Progenitor cell of endocrine pancreas (in vitro differentiated cells): ENCODE measurements at regions not wholly inside any gene's neighbourhood (a gene's known extent, or its start where the extent isn't known, plus 50 kb on each side); places are given as distances from the start of the nearest gene placed in this dataset.

Source experiments
- DNase-seq: peaks from one replicate; pipeline ENCODE4 v3.0.0; 2021; ENCODE audit warnings: low spot score; ENCODE audit not compliant: unreplicated experiment
- H3K27ac Mint-ChIP-seq: 2 replicates; pipeline ENCODE4 v1.8.0; 2021; ENCODE audit warnings: mild to moderate bottlenecking, moderate library complexity, mixed read lengths
- H3K27me3 Mint-ChIP-seq: 2 replicates; pipeline ENCODE4 v1.8.0; 2021; ENCODE audit warnings: mixed read lengths
- H3K36me3 Mint-ChIP-seq: 2 replicates; pipeline ENCODE4 v1.8.0; 2022; ENCODE audit warnings: mixed read lengths; ENCODE audit not compliant: insufficient read depth
- H3K4me1 Mint-ChIP-seq: 2 replicates; pipeline ENCODE4 v1.8.0; 2021; ENCODE audit warnings: low read depth, mixed read lengths
- H3K4me3 Mint-ChIP-seq: 2 replicates; pipeline ENCODE4 v1.8.0; 2021; ENCODE audit warnings: low read depth, mild to moderate bottlenecking, moderate library complexity, mixed read lengths
- H3K9me3 Mint-ChIP-seq: 2 replicates; pipeline ENCODE4 v1.8.0; 2021; ENCODE audit warnings: low read depth, mixed read lengths
- CTCF ChIP-seq: fragments of 200-600 bp; sonication (generic); IDR thresholded peaks from one replicate; pipeline ENCODE4 v1.5.0; 2021; ENCODE audit warnings: antibody characterized with exemption, mild to moderate bottlenecking; ENCODE audit not compliant: unreplicated experiment

- TF ChIP-seq CTCF = no peak
- Mint-ChIP-seq H3K4me1 (no peaks in the 10 kb centered on the region), H3K9me3 (peaks cover 2% of the 10 kb centered on the region), H3K4me3 (no peak overlapping the region), H3K27ac (no peak overlapping the region), H3K36me3 (no peaks in the 10 kb centered on the region), H3K27me3 (no peaks in the 10 kb centered on the region)
- no peak for DNase-seq
These were observed 1465.7 kb upstream of the DIAPH2 start for GRCh38 chrX:95218976-95219375.

- TF ChIP-seq CTCF = no peak
- DNase-seq = no peak
- no peaks in the 10 kb centered on the region for H3K36me3 Mint-ChIP-seq
- H3K27me3 Mint-ChIP-seq = no peaks in the 10 kb centered on the region
- no peak overlapping the region for H3K4me3 Mint-ChIP-seq
- H3K27ac Mint-ChIP-seq = no peak overlapping the region
- H3K9me3 Mint-ChIP-seq = peaks cover 11% of the 10 kb centered on the region
- no peaks in the 10 kb centered on the region for H3K4me1 Mint-ChIP-seq
These were observed 1436.3 kb upstream of the DIAPH2 start for GRCh38 chrX:95248386-95248785.

- no peak overlapping the region for H3K27ac Mint-ChIP-seq
- H3K9me3 Mint-ChIP-seq = no peaks in the 10 kb centered on the region
- H3K4me3 Mint-ChIP-seq = no peak overlapping the region
- H3K36me3 Mint-ChIP-seq = no peaks in the 10 kb centered on the region
- no peaks in the 10 kb centered on the region for H3K27me3 Mint-ChIP-seq
- DNase-seq = no peak
- TF ChIP-seq CTCF = no peak
- H3K4me1 Mint-ChIP-seq = no peaks in the 10 kb centered on the region
These were observed 1394.2 kb upstream of the DIAPH2 start for GRCh38 chrX:95290455-95290854.

GRCh38 chrX:95291561-95291960 is 1393.1 kb upstream of the DIAPH2 start:
- Mint-ChIP-seq H3K4me1 (no peaks in the 10 kb centered on the region), H3K9me3 (peaks cover 3% of the 10 kb centered on the region), H3K4me3 (no peak overlapping the region), H3K27me3 (no peaks in the 10 kb centered on the region), H3K36me3 (no peaks in the 10 kb centered on the region), H3K27ac (no peak overlapping the region)
- DNase-seq = no peak
- no peak for TF ChIP-seq CTCF

- Mint-ChIP-seq H3K4me1 (no peaks in the 10 kb centered on the region), H3K9me3 (no peaks in the 10 kb centered on the region), H3K36me3 (no peaks in the 10 kb centered on the region), H3K4me3 (no peak overlapping the region), H3K27ac (no peak overlapping the region), H3K27me3 (no peaks in the 10 kb centered on the region)
- DNase-seq = no peak
- peak; percentile 46 for TF ChIP-seq CTCF
These were observed 1365.8 kb upstream of the DIAPH2 start for GRCh38 chrX:95318882-95319281.
